ENCODE measurements at regions not wholly inside any gene's neighbourhood (a gene's known extent, or its start where the extent isn't known, plus 50 kb on each side); places are given as distances from the start of the nearest gene placed in this dataset.
A peak's percentile ranks its signal among the peaks of the same experiment; 100 is the strongest.

- TF ChIP-seq CTCF (IDR thresholded peaks at IDR 0.05; ENCODE audit: insufficient read depth, low read depth, low read length): no peak
- H3K4me3 ChIP-seq (ENCODE audit: low read depth, low read length): no peak overlapping the region
- DNase-seq (ENCODE audit: low read depth): no peak
Measured at GRCh38 chr5:96127538-96127937, 165.9 kb upstream of the ELL2 start.

GRCh38 chr5:96125231-96125891 lies 163.7 kb upstream of the ELL2 start:
- peak; percentile 86 for DNase-seq (ENCODE audit: low read depth)
- no peak overlapping the region for H3K4me3 ChIP-seq (ENCODE audit: low read depth, low read length)
- TF ChIP-seq CTCF (IDR thresholded peaks at IDR 0.05; ENCODE audit: insufficient read depth, low read depth, low read length): no peak

GRCh38 chr5:96124589-96124988 lies 162.9 kb upstream of the ELL2 start:
- no peak for DNase-seq (ENCODE audit: low read depth)
- TF ChIP-seq CTCF (IDR thresholded peaks at IDR 0.05; ENCODE audit: insufficient read depth, low read depth, low read length): no peak
- H3K4me3 ChIP-seq (ENCODE audit: low read depth, low read length): no peak overlapping the region

GRCh38 chr5:96123418-96123817 lies 161.8 kb upstream of the ELL2 start:
- TF ChIP-seq CTCF (IDR thresholded peaks at IDR 0.05; ENCODE audit: insufficient read depth, low read depth, low read length): no peak
- H3K4me3 ChIP-seq (ENCODE audit: low read depth, low read length): no peak overlapping the region
- no peak for DNase-seq (ENCODE audit: low read depth)

GRCh38 chr5:96121364-96121763 lies 159.7 kb upstream of the ELL2 start:
- no peak for TF ChIP-seq CTCF (IDR thresholded peaks at IDR 0.05; ENCODE audit: insufficient read depth, low read depth, low read length)
- no peak for DNase-seq (ENCODE audit: low read depth)

GRCh38 chr5:96120120-96120519 lies 158.5 kb upstream of the ELL2 start:
- no peak for DNase-seq (ENCODE audit: low read depth)
- H3K4me3 ChIP-seq (ENCODE audit: low read depth, low read length): no peak overlapping the region
- no peak for TF ChIP-seq CTCF (IDR thresholded peaks at IDR 0.05; ENCODE audit: insufficient read depth, low read depth, low read length)

More at GRCh38 chr5:96121364-96121763, 159.7 kb upstream of the ELL2 start:
- no peak overlapping the region for H3K4me3 ChIP-seq (ENCODE audit: low read depth, low read length)

Measured in fibroblast of villous mesenchyme (primary cell).